AG10803 (cell line): ENCODE measurements at regions not wholly inside any gene's neighbourhood (a gene's known extent, or its start where the extent isn't known, plus 50 kb on each side); places are given as distances from the start of the nearest gene placed in this dataset.
"Not testable (repeated sequence)": the region's sequence is repeated elsewhere in the genome, so short reads cannot be mapped to it uniquely, and the experiment has no call there.

Source experiments
- DNase-seq: peaks from one replicate; pipeline ENCODE4 v3.0.0; 2010; ENCODE audit warnings: low read depth
- H3K4me3 ChIP-seq: 2 replicates; pipeline ENCODE4 v1.5.1; 2011; ENCODE audit warnings: mild to moderate bottlenecking, low read length, control low read depth
- TF ChIP-seq, protein P1 (sequence below): conservative IDR thresholded peaks from 2 replicates; pipeline ENCODE4 v1.5.1; 2011; ENCODE audit warnings: mild to moderate bottlenecking, low read length, control low read depth, inconsistent platforms

DNA sequence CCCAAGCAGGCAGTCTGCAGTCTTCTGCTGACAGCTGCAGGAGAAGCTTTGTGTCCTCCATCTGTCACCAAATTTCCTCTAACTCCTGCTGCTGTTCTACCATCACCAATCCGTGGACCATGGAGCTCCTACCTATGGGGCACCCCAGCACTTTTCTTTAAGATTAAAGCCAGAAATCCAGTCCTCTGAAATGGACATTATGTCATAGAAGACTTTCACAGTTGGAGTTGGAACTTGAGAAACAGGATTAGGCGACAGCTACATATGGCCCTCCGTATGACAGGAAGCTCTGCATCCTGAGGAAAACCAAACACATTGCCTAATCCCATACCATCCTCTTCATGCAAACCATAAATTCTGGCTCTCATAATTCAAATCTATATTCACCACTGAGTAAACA is 470.6 kb upstream of the GALNTL6 start:
- H3K4me3 ChIP-seq: no peak overlapping the region
- TF ChIP-seq, protein P1, sequence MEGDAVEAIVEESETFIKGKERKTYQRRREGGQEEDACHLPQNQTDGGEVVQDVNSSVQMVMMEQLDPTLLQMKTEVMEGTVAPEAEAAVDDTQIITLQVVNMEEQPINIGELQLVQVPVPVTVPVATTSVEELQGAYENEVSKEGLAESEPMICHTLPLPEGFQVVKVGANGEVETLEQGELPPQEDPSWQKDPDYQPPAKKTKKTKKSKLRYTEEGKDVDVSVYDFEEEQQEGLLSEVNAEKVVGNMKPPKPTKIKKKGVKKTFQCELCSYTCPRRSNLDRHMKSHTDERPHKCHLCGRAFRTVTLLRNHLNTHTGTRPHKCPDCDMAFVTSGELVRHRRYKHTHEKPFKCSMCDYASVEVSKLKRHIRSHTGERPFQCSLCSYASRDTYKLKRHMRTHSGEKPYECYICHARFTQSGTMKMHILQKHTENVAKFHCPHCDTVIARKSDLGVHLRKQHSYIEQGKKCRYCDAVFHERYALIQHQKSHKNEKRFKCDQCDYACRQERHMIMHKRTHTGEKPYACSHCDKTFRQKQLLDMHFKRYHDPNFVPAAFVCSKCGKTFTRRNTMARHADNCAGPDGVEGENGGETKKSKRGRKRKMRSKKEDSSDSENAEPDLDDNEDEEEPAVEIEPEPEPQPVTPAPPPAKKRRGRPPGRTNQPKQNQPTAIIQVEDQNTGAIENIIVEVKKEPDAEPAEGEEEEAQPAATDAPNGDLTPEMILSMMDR: no peak
- DNase-seq: no peak

DNA sequence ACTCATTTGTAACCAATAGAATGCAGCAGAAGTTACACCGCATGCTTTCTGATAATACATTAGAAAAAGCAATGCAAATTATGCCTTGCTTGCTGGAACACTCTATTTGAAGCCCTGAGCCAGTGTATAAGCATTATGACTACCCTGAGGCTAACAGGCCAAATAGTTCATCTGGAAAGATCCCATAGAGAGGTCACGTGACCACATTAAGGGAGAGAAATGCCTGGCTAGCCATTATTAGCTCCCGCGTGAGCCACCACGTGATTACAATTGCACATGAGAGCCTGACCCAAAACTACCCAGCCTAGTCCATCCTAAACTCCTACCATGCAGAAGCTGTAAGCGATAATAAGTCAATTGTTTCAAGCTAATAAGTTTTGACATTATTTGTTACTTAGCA is 472.9 kb upstream of the GALNTL6 start:
- DNase-seq: no peak
- H3K4me3 ChIP-seq: no peak overlapping the region
- TF ChIP-seq, protein P1: no peak

DNA sequence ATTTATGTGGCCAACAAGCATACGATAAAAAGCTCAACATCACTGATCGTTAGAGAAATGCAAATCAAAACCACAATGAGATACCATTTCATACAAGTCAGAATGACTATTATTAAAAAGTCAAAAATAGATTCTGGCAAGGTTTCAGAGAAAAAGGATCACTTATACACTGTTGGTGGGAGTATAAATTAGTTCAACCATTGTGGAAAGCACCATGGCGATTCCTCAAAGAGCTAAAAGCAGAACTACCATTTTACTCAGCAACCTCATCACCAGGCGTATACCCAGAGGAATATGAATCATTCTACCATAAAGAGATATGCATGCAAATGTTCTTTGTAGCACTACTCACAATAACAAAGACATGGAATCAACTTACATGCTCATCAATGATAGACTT is 478.7 kb upstream of the GALNTL6 start:
- H3K4me3 ChIP-seq: no peak overlapping the region
- DNase-seq: no peak
- TF ChIP-seq, protein P1: no peak

DNA sequence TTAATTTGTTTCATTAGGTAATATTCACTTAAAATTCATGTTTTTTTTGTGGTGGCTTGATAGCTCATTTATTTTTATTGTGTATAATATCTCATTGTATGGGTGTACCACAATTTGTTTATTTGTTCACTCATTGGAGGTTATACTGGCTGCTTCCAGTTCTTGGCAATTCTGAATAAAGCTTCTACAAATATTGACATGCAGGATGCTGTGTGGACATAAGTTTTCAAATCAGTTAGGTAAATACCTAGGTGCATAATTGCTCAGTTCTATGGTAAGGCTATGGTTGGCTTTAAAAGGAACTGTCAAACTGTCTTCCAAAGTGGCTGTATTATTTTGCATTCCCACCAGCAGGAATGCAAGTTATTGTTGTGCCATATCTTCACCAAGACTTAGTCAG is 504.5 kb upstream of the GALNTL6 start:
- H3K4me3 ChIP-seq: no peak overlapping the region
- TF ChIP-seq, protein P1: no peak
- DNase-seq: no peak

DNA sequence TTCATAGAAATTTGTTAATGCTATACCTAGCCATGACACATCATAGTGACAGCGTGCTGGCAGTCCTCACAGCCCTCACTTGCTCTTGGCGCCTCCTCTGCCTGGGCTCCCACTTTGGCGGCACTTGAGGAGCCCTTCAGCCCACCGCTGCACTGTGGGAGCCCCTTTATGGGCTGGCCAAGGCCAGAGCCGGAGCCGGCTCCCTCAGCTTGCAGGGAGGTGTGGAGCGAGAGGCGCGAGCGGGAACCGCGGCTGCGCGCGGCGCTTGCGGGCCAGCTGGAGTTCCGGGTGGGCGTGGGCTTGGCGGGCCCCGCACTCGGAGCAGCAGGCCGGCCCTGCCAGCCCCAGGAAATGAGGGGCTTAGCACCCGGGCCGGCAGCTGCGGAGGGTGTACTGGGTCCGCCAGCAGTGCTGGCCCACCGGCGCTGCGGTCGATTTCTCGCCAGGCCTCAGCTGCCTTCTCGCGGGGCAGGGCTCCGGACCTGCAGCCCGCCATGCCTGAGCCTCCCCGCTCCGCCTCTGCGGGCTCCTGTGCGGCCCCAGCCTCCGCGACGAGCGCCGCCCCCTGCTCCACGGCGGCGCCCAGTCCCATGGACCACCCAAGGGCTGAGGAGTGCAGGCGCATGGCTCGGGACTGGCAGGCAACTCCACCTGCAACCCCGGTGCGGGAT is 515.0 kb upstream of the GALNTL6 start:
- not testable (repeated sequence) for H3K4me3 ChIP-seq, DNase-seq

DNA sequence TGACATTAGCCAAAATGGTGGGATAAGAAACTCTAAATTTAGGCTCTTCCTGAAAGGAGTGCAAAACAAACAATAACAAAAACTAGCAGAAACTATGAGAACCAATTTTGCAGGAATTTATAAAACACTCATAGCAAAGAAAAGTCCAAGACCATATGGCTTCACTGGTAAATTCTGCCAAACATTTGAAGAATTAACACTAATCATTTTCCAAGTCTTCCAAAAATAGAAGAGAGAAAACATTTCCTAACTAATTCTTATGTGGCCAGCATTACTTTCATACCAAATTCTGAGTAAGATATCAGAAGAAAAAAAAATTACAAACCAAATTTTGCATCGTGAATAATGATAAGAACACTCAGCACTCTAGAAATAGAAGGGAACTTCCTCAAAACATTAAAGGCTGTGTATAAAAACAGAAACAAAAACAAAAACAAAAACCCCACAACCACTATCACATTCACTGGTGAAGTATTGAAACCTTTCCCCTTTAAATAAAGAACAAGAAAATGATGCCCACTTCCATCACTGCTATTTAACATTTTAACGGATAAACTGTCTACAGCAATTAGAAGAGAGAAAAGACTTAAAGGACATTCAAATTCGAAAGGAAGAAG is 524.3 kb upstream of the GALNTL6 start:
- TF ChIP-seq, protein P1: no peak
- no peak for DNase-seq
- no peak overlapping the region for H3K4me3 ChIP-seq

DNA sequence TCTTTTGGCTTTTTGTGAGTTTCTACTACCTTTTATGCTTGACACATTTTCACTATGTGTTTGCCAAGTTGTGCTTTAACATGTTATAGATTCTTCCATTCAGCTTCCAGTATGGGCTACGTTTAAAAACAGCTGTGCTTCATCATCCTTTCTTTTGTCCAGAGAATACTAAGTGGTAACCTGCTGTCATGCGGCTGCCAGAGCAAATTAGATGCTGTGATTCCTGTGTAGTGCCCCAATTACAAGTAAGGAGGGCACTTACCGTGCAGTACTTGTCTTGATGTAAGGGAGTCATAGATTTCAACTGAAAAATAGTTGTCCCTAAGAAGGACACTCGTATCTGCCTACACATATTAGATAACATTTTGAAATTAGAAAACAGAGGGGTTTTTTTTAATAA is 531.8 kb upstream of the GALNTL6 start:
- H3K4me3 ChIP-seq: no peak overlapping the region
- TF ChIP-seq, protein P1: no peak
- DNase-seq: no peak
